DOHH2 (cell line): ENCODE measurements at regions not wholly inside any gene's neighbourhood (a gene's known extent, or its start where the extent isn't known, plus 50 kb on each side); places are given as distances from the start of the nearest gene placed in this dataset.

Experiments used
- EZH2phosphoT487 ChIP-seq: fragments of 200-600 bp; sonication (generic); IDR thresholded peaks from 2 replicates; pipeline ENCODE4 v1.6.1; 2017; ENCODE audit warnings: borderline replicate concordance, mild to moderate bottlenecking, antibody characterized with exemption, low read length, moderate library complexity, mixed read lengths
- TF ChIP-seq, protein P1 (sequence below): fragments of 200-600 bp; sonication (generic); IDR thresholded peaks from one replicate; pipeline ENCODE4 v1.5.1; 2014; ENCODE audit warnings: antibody characterized with exemption, mild to moderate bottlenecking, low read depth, low read length; ENCODE audit not compliant: poor library complexity, severe bottlenecking

DNA sequence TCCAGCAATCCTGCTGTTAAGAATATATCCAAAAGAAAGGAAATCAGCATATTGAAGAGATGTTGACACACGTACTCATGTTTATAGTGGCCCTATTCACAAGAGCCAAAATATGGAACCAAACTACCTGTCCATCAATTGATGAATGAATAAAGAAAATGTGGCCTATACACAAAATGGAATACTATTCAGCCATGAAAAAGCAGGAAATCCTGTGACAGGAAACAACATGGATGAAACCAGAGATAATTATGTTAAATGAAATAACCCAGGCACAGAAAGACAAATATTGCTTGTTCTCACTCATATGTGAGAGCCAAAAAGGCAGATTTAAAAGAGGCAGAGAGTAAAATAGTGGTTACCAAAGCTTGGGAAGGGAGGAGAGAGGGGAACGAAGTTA, 127.1 kb downstream of the KCNJ2 start:
- TF ChIP-seq, protein P1, sequence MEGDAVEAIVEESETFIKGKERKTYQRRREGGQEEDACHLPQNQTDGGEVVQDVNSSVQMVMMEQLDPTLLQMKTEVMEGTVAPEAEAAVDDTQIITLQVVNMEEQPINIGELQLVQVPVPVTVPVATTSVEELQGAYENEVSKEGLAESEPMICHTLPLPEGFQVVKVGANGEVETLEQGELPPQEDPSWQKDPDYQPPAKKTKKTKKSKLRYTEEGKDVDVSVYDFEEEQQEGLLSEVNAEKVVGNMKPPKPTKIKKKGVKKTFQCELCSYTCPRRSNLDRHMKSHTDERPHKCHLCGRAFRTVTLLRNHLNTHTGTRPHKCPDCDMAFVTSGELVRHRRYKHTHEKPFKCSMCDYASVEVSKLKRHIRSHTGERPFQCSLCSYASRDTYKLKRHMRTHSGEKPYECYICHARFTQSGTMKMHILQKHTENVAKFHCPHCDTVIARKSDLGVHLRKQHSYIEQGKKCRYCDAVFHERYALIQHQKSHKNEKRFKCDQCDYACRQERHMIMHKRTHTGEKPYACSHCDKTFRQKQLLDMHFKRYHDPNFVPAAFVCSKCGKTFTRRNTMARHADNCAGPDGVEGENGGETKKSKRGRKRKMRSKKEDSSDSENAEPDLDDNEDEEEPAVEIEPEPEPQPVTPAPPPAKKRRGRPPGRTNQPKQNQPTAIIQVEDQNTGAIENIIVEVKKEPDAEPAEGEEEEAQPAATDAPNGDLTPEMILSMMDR = no peak
- TF ChIP-seq EZH2phosphoT487 = no peak
